ENCODE measurements at regions not wholly inside any gene's neighbourhood (a gene's known extent, or its start where the extent isn't known, plus 50 kb on each side); places are given as distances from the start of the nearest gene placed in this dataset.

GRCh38 chr13:87536899-87537298, 134.3 kb upstream of the SLITRK5 start:
- TF ChIP-seq CTCF (conservative IDR thresholded peaks at IDR 0.05): no peak
- TF ChIP-seq ZFX (IDR thresholded peaks at IDR 0.05): no peak
